ENCODE measurements at regions not wholly inside any gene's neighbourhood (a gene's known extent, or its start where the extent isn't known, plus 50 kb on each side); places are given as distances from the start of the nearest gene placed in this dataset.

DNA sequence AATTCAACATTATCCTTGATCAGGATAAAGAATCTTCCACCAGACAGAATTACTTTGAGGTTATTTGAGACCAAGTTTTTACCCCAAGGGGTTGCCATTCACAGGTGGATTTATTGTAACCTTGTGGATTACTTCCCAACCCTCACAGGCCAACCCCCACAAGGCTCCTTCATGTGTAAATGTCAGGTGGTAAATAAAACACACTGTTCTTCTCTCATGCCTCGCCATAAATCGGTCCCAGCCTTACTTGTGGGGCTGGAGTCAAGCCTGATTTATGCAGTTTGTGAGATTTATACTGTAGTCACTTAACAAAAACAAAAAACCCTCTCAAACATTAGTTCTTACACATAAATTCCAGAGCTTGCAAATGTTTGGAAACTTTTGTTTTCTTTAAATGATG, 98.6 kb upstream of the IRX3 start:
- Histone ChIP-seq H3K9me3 (ENCODE audit: control insufficient read depth, insufficient read depth, low read length) (no peaks in the 10 kb centered on the region), H3K27ac (ENCODE audit: low read length) (no peak overlapping the region), H3K36me3 (ENCODE audit: control insufficient read depth, insufficient read depth, low read length) (no peaks in the 10 kb centered on the region), H3K4me1 (ENCODE audit: control insufficient read depth, insufficient read depth, low read length) (no peaks in the 10 kb centered on the region), H3K4me3 (ENCODE audit: low read length) (no peak overlapping the region), H3K27me3 (ENCODE audit: control insufficient read depth, insufficient read depth, low read length) (no peaks in the 10 kb centered on the region)
- DNase-seq (ENCODE audit: low read depth, low spot score), result no peak
- no CpG with 5 or more reads among the region's 2 CpGs for WGBS (ENCODE audit: insufficient coverage, insufficient read length)

DNA sequence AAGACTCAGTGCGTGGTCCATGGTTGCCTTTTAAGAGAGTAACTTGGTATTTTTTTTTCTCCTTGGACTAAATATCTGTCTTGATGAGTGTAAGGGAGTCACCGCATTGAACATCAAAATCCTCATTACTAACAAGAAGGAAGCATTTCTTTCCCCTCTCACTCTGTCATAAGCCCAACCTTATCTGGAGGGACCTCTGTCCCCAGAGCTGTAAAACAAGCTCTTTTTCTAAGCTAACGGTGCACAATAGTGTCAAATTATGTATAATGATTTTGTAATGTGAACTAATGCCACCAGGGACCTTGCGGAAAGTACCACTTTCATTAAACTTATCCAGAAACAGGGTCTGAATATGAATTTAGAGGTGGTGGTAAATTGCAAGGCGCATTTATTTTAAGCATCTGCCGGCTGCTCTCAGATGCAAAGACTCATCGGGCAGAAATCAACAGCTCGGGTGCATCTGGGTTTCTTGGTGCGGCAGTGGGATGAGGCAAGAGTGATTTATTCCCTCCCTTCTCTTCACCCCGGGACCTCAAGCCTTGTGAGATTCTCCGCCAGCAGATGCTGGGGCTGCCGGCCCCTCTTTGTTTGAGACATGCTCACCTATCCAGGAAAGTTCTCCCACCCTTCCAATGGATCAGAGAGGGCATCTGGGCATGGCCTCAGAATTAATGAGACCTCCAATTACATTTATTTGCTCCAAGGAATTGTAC, 95.2 kb upstream of the IRX3 start:
- no peaks in the 10 kb centered on the region for H3K9me3 ChIP-seq (ENCODE audit: control insufficient read depth, insufficient read depth, low read length)
- H3K4me3 ChIP-seq (ENCODE audit: low read length), result no peak overlapping the region
- H3K27ac ChIP-seq (ENCODE audit: low read length), result no peak overlapping the region
- no peaks in the 10 kb centered on the region for H3K27me3 ChIP-seq (ENCODE audit: control insufficient read depth, insufficient read depth, low read length)
- no CpG with 5 or more reads among the region's 12 CpGs for WGBS (ENCODE audit: insufficient coverage, insufficient read length)
- no peaks in the 10 kb centered on the region for H3K36me3 ChIP-seq (ENCODE audit: control insufficient read depth, insufficient read depth, low read length)
- no peak for DNase-seq (ENCODE audit: low read depth, low spot score)
- H3K4me1 ChIP-seq (ENCODE audit: control insufficient read depth, insufficient read depth, low read length), result no peaks in the 10 kb centered on the region

- Histone ChIP-seq H3K36me3 (ENCODE audit: control insufficient read depth, insufficient read depth, low read length) (no peaks in the 10 kb centered on the region), H3K27ac (ENCODE audit: low read length) (no peak overlapping the region), H3K27me3 (ENCODE audit: control insufficient read depth, insufficient read depth, low read length) (no peaks in the 10 kb centered on the region), H3K9me3 (ENCODE audit: control insufficient read depth, insufficient read depth, low read length) (no peaks in the 10 kb centered on the region), H3K4me1 (ENCODE audit: control insufficient read depth, insufficient read depth, low read length) (peaks cover 2% of the 10 kb centered on the region; the same call in 1 of the 2 replicates), H3K4me3 (ENCODE audit: low read length) (no peak overlapping the region)
- WGBS (ENCODE audit: insufficient coverage, insufficient read length), result no CpG with 5 or more reads among the region's 8 CpGs
- no peak for DNase-seq (ENCODE audit: low read depth, low spot score)
Measured at GRCh38 chr16:54375071-54375470, 88.5 kb upstream of the IRX3 start.

DNA sequence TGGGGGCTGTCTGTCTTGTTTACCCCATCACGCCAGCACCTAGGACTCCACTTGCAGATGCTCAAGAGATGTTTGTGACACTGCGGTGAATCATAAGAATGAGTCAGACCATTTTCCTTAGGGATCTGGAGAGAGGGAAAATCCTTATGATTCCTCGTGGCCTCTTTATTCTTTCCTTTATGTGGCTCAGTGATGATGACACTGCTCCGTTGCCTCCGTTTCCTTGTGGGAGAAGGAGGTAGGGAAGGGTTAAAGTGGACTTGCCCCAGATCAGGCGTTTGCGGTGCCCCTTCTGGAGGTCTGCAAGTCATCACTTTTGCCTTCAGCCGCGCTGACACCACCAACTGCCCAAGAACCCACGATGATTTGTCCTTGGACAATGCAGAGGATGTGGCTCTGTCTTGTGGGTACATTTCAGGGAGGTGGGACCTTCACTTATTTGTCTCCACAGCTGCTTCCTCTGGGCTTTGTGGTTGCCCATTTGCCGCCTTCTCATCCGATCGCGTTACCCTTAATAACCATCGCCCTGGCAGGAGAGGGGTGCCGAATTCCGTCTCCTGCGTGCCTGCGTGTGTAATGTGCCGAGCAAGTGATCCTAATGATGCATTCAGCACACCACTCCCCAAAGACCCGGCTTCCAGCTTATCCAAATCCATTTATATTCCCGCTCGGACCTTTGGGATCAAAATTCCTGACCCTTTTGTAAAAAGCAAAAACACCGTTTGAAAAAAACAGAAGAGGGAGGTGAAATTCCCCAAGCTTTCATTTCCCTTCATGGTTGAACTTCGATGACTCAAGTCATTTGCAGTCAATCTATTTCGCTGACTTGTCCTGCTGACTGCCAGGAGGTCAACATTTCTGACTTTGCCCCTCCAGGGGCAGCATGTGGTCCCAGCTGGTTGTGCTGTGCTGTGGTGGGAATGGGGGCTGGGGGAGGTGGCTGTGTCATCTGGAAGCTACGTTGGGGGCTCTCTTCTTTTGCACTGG, 87.2 kb upstream of the IRX3 start:
- Histone ChIP-seq H3K27me3 (ENCODE audit: control insufficient read depth, insufficient read depth, low read length) (no peaks in the 10 kb centered on the region), H3K4me1 (ENCODE audit: control insufficient read depth, insufficient read depth, low read length) (peaks cover 2% of the 10 kb centered on the region; the same call in 1 of the 2 replicates), H3K4me3 (ENCODE audit: low read length) (no peak overlapping the region), H3K9me3 (ENCODE audit: control insufficient read depth, insufficient read depth, low read length) (no peaks in the 10 kb centered on the region), H3K36me3 (ENCODE audit: control insufficient read depth, insufficient read depth, low read length) (no peaks in the 10 kb centered on the region), H3K27ac (ENCODE audit: low read length) (no peak overlapping the region)
- WGBS (ENCODE audit: insufficient coverage, insufficient read length), result no CpG with 5 or more reads among the region's 27 CpGs
- DNase-seq (ENCODE audit: low read depth, low spot score), result no peak

DNA sequence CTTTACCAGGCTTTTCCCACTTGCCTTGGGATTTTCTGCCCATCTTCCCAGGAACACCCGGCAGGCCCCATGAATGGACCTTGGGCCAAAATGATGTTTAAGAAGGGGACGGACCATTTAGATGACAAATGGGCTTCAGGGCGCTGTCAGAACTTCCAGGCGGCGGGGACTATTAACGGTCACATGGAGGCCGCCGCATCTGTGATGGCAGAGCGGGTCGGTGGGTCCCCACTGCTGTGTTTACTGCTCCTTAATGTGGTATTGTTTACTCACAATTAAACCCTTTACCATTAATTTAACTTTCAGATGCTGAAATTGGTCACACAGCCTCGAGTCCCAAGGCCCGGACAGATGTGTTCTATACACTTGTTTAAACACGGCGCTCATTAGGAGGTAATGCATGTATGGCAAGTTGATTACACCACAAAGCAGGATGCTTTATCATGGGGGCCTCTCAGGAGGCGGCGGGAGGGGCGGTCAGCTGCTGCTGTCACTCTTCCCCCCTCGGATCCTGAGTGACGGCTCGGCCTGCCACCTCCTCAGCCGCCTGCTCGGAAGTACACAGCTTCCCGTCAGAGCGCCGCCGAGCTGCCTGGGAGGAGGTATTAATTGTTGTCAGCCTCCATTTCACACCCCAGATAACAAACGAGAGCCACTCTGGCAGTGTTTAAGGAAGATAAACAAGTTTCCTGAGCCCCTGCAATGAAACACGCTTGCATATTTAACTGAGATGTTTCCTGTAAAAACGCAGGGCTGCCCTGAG, 83.9 kb upstream of the IRX3 start:
- no CpG with 5 or more reads among the region's 29 CpGs for WGBS (ENCODE audit: insufficient coverage, insufficient read length)
- Histone ChIP-seq H3K27ac (ENCODE audit: low read length) (no peak overlapping the region), H3K36me3 (ENCODE audit: control insufficient read depth, insufficient read depth, low read length) (no peaks in the 10 kb centered on the region), H3K4me1 (ENCODE audit: control insufficient read depth, insufficient read depth, low read length) (peaks cover 2% of the 10 kb centered on the region; the same call in 1 of the 2 replicates), H3K27me3 (ENCODE audit: control insufficient read depth, insufficient read depth, low read length) (no peaks in the 10 kb centered on the region), H3K4me3 (ENCODE audit: low read length) (no peak overlapping the region), H3K9me3 (ENCODE audit: control insufficient read depth, insufficient read depth, low read length) (no peaks in the 10 kb centered on the region)
- DNase-seq (ENCODE audit: low read depth, low spot score), result no peak

GRCh38 chr16:54369861-54370260, 83.3 kb upstream of the IRX3 start:
- Histone ChIP-seq H3K9me3 (ENCODE audit: control insufficient read depth, insufficient read depth, low read length) (no peaks in the 10 kb centered on the region), H3K27me3 (ENCODE audit: control insufficient read depth, insufficient read depth, low read length) (no peaks in the 10 kb centered on the region), H3K4me3 (ENCODE audit: low read length) (no peak overlapping the region), H3K4me1 (ENCODE audit: control insufficient read depth, insufficient read depth, low read length) (peaks cover 2% of the 10 kb centered on the region; the same call in 1 of the 2 replicates), H3K27ac (ENCODE audit: low read length) (no peak overlapping the region), H3K36me3 (ENCODE audit: control insufficient read depth, insufficient read depth, low read length) (no peaks in the 10 kb centered on the region)
- DNase-seq (ENCODE audit: low read depth, low spot score), result no peak
- WGBS (ENCODE audit: insufficient coverage, insufficient read length), result no CpG with 5 or more reads among the region's 8 CpGs

DNA sequence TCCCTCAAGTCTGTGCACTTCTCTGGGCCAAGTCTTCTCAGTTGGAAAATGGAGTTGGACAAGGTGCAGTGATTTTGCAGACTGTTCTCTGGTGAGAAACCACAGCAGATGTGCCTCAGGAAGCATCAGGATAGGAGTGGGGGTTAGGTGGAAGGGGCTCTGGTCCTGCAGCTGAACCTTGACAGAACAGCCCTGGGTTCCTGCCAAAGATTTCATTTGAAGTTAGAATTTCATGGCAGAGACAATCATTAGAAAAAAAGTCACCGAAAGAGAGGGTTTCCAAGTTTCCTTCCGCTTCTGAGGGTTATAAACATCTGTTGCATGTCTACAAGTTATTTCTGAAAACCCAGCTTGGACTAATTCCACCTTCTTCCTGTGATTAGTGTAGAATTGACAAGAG, 80.4 kb upstream of the IRX3 start:
- Histone ChIP-seq H3K27me3 (ENCODE audit: control insufficient read depth, insufficient read depth, low read length) (no peaks in the 10 kb centered on the region), H3K36me3 (ENCODE audit: control insufficient read depth, insufficient read depth, low read length) (no peaks in the 10 kb centered on the region), H3K4me3 (ENCODE audit: low read length) (no peak overlapping the region), H3K9me3 (ENCODE audit: control insufficient read depth, insufficient read depth, low read length) (no peaks in the 10 kb centered on the region), H3K4me1 (ENCODE audit: control insufficient read depth, insufficient read depth, low read length) (no peaks in the 10 kb centered on the region), H3K27ac (ENCODE audit: low read length) (no peak overlapping the region)
- DNase-seq (ENCODE audit: low read depth, low spot score), result no peak
- no CpG with 5 or more reads among the region's 2 CpGs for WGBS (ENCODE audit: insufficient coverage, insufficient read length)

GRCh38 chr16:54365990-54366634, 79.5 kb upstream of the IRX3 start:
- WGBS (ENCODE audit: insufficient coverage, insufficient read length), result no CpG with 5 or more reads among the region's 10 CpGs
- no peak overlapping the region for H3K27ac ChIP-seq (ENCODE audit: low read length)
- H3K27me3 ChIP-seq (ENCODE audit: control insufficient read depth, insufficient read depth, low read length), result no peaks in the 10 kb centered on the region
- H3K9me3 ChIP-seq (ENCODE audit: control insufficient read depth, insufficient read depth, low read length), result no peaks in the 10 kb centered on the region
- H3K4me3 ChIP-seq (ENCODE audit: low read length), result no peak overlapping the region
- peaks cover 3% of the 10 kb centered on the region; the same call in 1 of the 2 replicates for H3K4me1 ChIP-seq (ENCODE audit: control insufficient read depth, insufficient read depth, low read length)
- H3K36me3 ChIP-seq (ENCODE audit: control insufficient read depth, insufficient read depth, low read length), result no peaks in the 10 kb centered on the region
- DNase-seq (ENCODE audit: low read depth, low spot score), result no peak

GRCh38 chr16:54363766-54364165, 77.2 kb upstream of the IRX3 start:
- H3K36me3 ChIP-seq (ENCODE audit: control insufficient read depth, insufficient read depth, low read length), result no peaks in the 10 kb centered on the region
- H3K27ac ChIP-seq (ENCODE audit: low read length), result no peak overlapping the region
- peaks cover 3% of the 10 kb centered on the region; the same call in 1 of the 2 replicates for H3K4me1 ChIP-seq (ENCODE audit: control insufficient read depth, insufficient read depth, low read length)
- no peak for DNase-seq (ENCODE audit: low read depth, low spot score)
- no CpG with 5 or more reads among the region's 6 CpGs for WGBS (ENCODE audit: insufficient coverage, insufficient read length)
- H3K9me3 ChIP-seq (ENCODE audit: control insufficient read depth, insufficient read depth, low read length), result no peaks in the 10 kb centered on the region
- H3K4me3 ChIP-seq (ENCODE audit: low read length), result no peak overlapping the region
- no peaks in the 10 kb centered on the region for H3K27me3 ChIP-seq (ENCODE audit: control insufficient read depth, insufficient read depth, low read length)

All from iPS DF 6.9 (cell line).